ENCODE measurements at regions not wholly inside any gene's neighbourhood (a gene's known extent, or its start where the extent isn't known, plus 50 kb on each side); places are given as distances from the start of the nearest gene placed in this dataset.

DNA sequence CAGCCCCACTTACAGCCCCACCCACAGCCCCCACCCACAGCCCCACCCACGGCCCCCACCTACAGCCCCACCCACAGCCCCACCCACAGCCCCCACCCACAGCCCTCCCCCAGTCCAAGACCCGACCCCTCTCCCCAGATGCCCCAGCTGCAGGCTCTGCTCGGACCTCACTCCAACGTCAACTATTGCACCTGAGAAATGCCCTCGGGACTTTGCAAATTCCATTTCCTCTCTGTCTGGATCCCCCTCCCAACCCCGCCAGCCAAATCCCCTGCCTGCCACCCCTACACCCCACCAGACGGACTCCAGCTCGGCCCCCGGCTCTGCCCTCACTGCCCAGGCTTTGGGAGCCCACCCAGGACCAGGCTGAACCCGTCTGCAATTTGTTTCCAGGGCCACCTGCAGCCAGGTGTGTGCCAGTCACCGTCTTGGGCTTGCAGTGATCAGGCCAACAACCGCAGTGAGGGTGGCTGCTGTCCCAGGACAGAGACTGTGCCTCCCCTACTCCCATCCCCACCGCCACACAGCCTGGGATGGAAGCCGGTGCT lies 662.8 kb downstream of the BRD1 start:
- no peaks in the 10 kb centered on the region for H3K4me1 ChIP-seq
- no peaks in the 10 kb centered on the region for H3K36me3 ChIP-seq
- no peak for DNase-seq (ENCODE audit: low spot score)
- H3K4me3 ChIP-seq: no peak overlapping the region
- TF ChIP-seq CTCF (IDR thresholded peaks at IDR 0.05): no peak
- H3K27me3 ChIP-seq: no peaks in the 10 kb centered on the region
- no peaks in the 10 kb centered on the region for H3K9me3 ChIP-seq
- no peak overlapping the region for H3K27ac ChIP-seq

DNA sequence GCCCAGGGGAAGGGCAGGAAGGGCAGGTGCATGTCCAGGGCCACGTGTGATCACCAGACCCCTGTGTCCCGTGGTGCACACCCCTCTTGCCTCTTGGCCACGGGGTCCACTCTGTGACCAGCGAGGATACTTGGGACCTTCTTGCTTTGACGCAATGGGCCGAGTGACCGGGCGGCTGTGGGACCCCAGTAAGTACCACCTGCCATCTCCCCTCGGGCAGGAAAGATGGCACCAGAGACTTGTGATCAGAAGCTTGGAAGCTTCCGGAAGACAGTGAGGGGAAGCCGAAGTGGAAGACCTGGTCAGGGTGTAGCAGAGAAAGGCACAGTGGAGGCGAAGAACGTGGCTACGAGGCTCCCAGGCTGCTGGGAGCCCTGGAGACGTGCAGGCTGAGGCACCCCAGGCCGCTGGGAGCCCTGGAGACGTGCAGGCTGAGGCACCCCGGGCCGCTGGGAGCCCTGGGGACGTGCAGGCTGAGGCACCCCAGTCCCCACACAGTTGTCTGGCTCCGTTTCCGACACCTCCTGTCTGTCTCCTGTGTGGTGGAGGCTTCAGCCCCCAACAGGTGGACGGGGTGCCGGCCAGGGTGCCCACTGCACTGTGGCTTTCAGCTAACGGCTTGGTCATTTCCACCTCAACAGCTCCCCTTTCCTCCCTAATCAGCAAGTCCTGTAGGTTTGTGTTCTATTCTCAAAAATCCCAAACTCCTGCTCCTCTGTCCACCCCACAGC lies 663.5 kb downstream of the BRD1 start:
- Histone ChIP-seq H3K27me3 (peaks cover 0 to 1% of the 10 kb centered on the region in 2 donors), H3K4me3 (no peak overlapping the region), H3K36me3 (no peaks in the 10 kb centered on the region), H3K9me3 (no peaks in the 10 kb centered on the region), H3K27ac (no peak overlapping the region), H3K4me1 (no peaks in the 10 kb centered on the region)
- no peak for DNase-seq (ENCODE audit: low spot score)
- no peak for TF ChIP-seq CTCF (IDR thresholded peaks at IDR 0.05)

- H3K9me3 ChIP-seq: no peaks in the 10 kb centered on the region
- TF ChIP-seq CTCF (IDR thresholded peaks at IDR 0.05): no peak
- DNase-seq (ENCODE audit: low spot score): no peak
- H3K36me3 ChIP-seq: no peaks in the 10 kb centered on the region
- no peak overlapping the region for H3K27ac ChIP-seq
- H3K4me3 ChIP-seq: no peak overlapping the region
- H3K27me3 ChIP-seq: peaks cover 0 to 7% of the 10 kb centered on the region in 2 donors
- no peaks in the 10 kb centered on the region for H3K4me1 ChIP-seq
Observed at GRCh38 chr22:49163258-49163959, 664.3 kb downstream of the BRD1 start.

DNA sequence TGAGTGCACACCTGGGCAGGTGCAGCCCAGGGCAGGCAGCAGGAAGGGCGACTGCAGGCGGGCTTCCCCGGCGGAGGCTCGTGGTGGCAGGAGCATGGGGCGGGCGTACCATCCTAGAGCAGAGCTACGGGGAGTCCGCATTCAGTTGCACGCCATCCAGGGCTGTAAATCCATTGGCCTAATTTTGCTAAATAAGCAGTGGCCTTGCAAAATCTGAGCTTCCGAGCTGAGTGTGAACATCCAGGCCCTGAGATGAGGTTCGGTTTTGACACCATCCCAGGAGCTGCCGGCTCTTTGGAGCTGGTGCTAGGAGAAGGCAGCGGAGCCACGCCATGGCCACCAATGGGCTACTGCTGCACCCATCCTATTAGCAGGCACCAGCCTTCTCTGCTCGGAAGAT lies 664.8 kb downstream of the BRD1 start:
- H3K27ac ChIP-seq: no peak overlapping the region
- H3K36me3 ChIP-seq: no peaks in the 10 kb centered on the region
- TF ChIP-seq CTCF (IDR thresholded peaks at IDR 0.05): no peak
- no peak overlapping the region for H3K4me3 ChIP-seq
- no peaks in the 10 kb centered on the region for H3K4me1 ChIP-seq
- no peaks in the 10 kb centered on the region for H3K9me3 ChIP-seq
- H3K27me3 ChIP-seq: peaks cover 0 to 7% of the 10 kb centered on the region in 2 donors
- DNase-seq (ENCODE audit: low spot score): no peak

DNA sequence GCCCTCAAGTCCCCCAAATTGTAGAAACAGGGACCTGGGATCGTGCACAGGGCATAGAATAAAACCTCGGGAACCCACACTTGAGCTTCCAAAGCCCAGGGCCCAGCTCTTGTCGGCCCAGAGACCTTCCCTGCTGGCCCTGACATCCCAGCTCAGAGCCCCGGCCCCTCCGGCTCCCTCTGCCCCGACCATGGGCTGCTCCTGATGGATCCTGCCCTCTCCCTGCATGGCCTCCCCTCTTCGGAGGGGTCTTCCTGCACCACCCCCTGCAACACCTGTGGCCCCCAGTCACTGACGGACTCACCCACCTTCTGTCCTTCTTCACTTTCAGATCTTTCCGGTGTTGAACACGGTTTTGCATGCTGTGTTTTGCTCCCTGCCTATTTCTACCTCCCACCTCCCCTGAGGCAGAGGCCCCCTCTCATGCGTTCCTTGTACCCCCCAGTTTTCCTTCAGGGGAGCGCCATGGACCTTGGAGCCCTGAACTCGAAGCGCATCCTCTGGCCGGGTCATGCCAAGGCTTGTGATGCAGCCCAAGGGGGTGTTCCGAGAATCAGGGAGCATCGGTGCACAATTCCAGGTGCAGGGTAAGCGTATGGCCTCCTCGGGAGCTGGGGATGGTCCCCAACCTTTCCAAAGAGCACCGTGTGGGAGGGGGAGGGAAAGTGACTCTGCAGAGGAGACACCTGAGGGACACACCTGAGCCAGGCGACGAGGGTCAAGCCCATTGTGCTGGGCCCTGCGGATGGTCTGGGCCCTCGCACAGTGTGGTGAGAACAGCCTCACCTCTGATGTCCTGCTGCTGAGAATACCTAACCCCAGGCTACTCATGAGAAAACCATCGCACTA lies 666.4 kb downstream of the BRD1 start:
- no peaks in the 10 kb centered on the region for H3K36me3 ChIP-seq
- no peaks in the 10 kb centered on the region for H3K4me1 ChIP-seq
- no peaks in the 10 kb centered on the region for H3K9me3 ChIP-seq
- no peak overlapping the region for H3K27ac ChIP-seq
- peaks cover 0 to 7% of the 10 kb centered on the region in 2 donors for H3K27me3 ChIP-seq
- DNase-seq (ENCODE audit: low spot score): no peak
- TF ChIP-seq CTCF (IDR thresholded peaks at IDR 0.05): no peak
- no peak overlapping the region for H3K4me3 ChIP-seq

All from right atrium auricular region (tissue), 2 donors.